Naive thymus-derived CD4-positive, alpha-beta T cell (primary cell): ENCODE measurements at regions not wholly inside any gene's neighbourhood (a gene's known extent, or its start where the extent isn't known, plus 50 kb on each side); places are given as distances from the start of the nearest gene placed in this dataset.

Source experiments
- ATAC-seq: fragments of 150-1000 bp; cut with Tn5 transposase; 2 replicates; pipeline ENCODE4 v1.10.0; 2021; ENCODE audit warnings: mild to moderate bottlenecking, moderate library complexity
- CTCF ChIA-PET: fragments of 350-600 bp; sonication (Branson Sonifier 250); formaldehyde crosslinking; loops from one replicate; lab custom pipeline; 2021; ENCODE audit warnings: antibody characterized with exemption; lab: Charles Lee
- POLR2A ChIA-PET: fragments of 350-600 bp; sonication (Branson Sonifier 250); formaldehyde crosslinking; loops from one replicate; lab custom pipeline; 2021; ENCODE audit warnings: antibody characterized with exemption, inconsistent platforms; lab: Charles Lee
- DNase-seq, 9 donors: peaks; one replicate each; pipeline versions ENCODE4 v3.0.0 to v3.0.0-alpha.2; 2020 to 2022; ENCODE audit warnings: mixed read lengths in 1 of 9
- H3K27ac ChIP-seq: one replicate; pipeline ENCODE4 v1.7.0; 2013; ENCODE audit warnings: mild to moderate bottlenecking, low read depth, low read length, moderate library complexity
- H3K27me3 ChIP-seq, 2 donors: one replicate each; pipeline ENCODE4 v1.7.0; 2013; ENCODE audit warnings: low read length in 2 of 2, mild to moderate bottlenecking in 2 of 2, moderate library complexity in 2 of 2; ENCODE audit not compliant: control insufficient read depth in 2 of 2, insufficient read depth in 2 of 2
- H3K36me3 ChIP-seq, 3 experiments: 1 replicate in 2 of 3; 2 replicates in 1 of 3; pipeline ENCODE4 v1.7.0; 2013; ENCODE audit warnings: low read length in 3 of 3, mild to moderate bottlenecking in 3 of 3, moderate library complexity in 1 of 3; ENCODE audit not compliant: insufficient read depth in 3 of 3, control insufficient read depth in 2 of 3
- H3K4me1 ChIP-seq, 2 donors: one replicate each; pipeline ENCODE4 v1.7.0; 2013; ENCODE audit warnings: low read length in 2 of 2, mild to moderate bottlenecking in 2 of 2, moderate library complexity in 1 of 2; ENCODE audit not compliant: control insufficient read depth in 2 of 2, insufficient read depth in 2 of 2
- H3K4me3 ChIP-seq: 2 replicates; pipeline ENCODE4 v1.7.0; 2013; ENCODE audit warnings: mild to moderate bottlenecking, low read length
- H3K9me3 ChIP-seq, 3 experiments: 1 replicate in 2 of 3; 2 replicates in 1 of 3; pipeline ENCODE4 v1.7.0; 2013; ENCODE audit warnings: low read length in 3 of 3; ENCODE audit not compliant: control insufficient read depth in 2 of 3
- H3K27ac Mint-ChIP-seq, 9 donors: one replicate each; pipeline ENCODE4 v1.8.0; 2020 to 2022; ENCODE audit warnings: mixed read lengths in 9 of 9, mild to moderate bottlenecking in 8 of 9, moderate library complexity in 5 of 9, inconsistent platforms in 2 of 9
- H3K27me3 Mint-ChIP-seq, 5 donors: one replicate each; pipeline ENCODE4 v1.8.0; 2021 to 2022; ENCODE audit warnings: mixed read lengths in 5 of 5, mild to moderate bottlenecking in 1 of 5
- H3K36me3 Mint-ChIP-seq, 5 donors: one replicate each; pipeline ENCODE4 v1.8.0; 2020 to 2022; ENCODE audit warnings: mixed read lengths in 5 of 5, mild to moderate bottlenecking in 3 of 5, inconsistent platforms in 1 of 5
- H3K4me1 Mint-ChIP-seq, 7 donors: one replicate each; pipeline ENCODE4 v1.8.0; 2020 to 2022; ENCODE audit warnings: mixed read lengths in 7 of 7, mild to moderate bottlenecking in 3 of 7, inconsistent platforms in 1 of 7
- H3K4me3 Mint-ChIP-seq, 10 donors: one replicate each; pipeline ENCODE4 v1.8.0; 2020 to 2022; ENCODE audit warnings: mild to moderate bottlenecking in 10 of 10, mixed read lengths in 10 of 10, moderate library complexity in 6 of 10, inconsistent platforms in 2 of 10
- H3K9me3 Mint-ChIP-seq, 11 donors: one replicate each; pipeline ENCODE4 v1.8.0; 2020 to 2022; ENCODE audit warnings: mixed read lengths in 11 of 11, mild to moderate bottlenecking in 4 of 11, inconsistent platforms in 1 of 11, moderate library complexity in 1 of 11
- intact Hi-C, 2 donors: fragments of 100-400 bp; cut with micrococcal nuclease; formaldehyde crosslinking; loops; one replicate each; pipeline ENCODE4 v1.15.1; 2023

DNA sequence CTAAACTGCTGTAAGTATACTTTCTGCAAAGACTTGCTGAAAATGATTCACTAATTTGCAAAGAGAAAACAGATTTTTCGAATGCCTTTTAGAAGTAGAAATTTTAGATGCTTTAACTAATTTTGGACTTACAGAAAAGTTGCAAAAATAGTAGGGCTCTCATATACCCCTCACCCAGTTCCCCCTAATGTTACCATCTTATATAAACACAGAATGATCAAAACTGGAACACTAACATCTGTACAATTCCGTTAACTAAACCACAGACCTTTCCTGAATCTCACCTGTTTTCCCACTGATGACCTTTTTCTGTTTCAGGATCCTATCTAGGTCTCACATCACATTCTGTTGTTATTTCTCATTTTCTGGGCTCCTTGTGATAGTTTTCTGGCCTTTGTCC lies 454.8 kb downstream of the SHQ1 start:
- Mint-ChIP-seq H3K4me1 (peaks cover 32 to 59% (median 52%) of the 10 kb centered on the region in 7 donors), H3K36me3 (peaks cover 0 to 12% (median 4%) of the 10 kb centered on the region in 5 donors), H3K4me3 (peak overlapping the region in 3 of 10 donors; percentile 9 to 44 (median 15)), H3K27me3 (no peaks in the 10 kb centered on the region), H3K27ac (peak overlapping the region in 2 of 9 donors; percentile 18 to 29), H3K9me3 (no peaks in the 10 kb centered on the region)
- no peak overlapping the region for H3K27ac ChIP-seq
- DNase-seq (no peak), ATAC-seq (no peak)
- H3K4me3 ChIP-seq = no peak overlapping the region
- CTCF ChIA-PET = no interaction called here
- H3K36me3 ChIP-seq = no peaks in the 10 kb centered on the region
- H3K9me3 ChIP-seq = no peaks in the 10 kb centered on the region
- intact Hi-C loops = no loop called here
- POLR2A ChIA-PET = no interaction called here
- H3K4me1 ChIP-seq = peaks cover 0 to 18% of the 10 kb centered on the region in 2 donors
- H3K27me3 ChIP-seq = no peaks in the 10 kb centered on the region

DNA sequence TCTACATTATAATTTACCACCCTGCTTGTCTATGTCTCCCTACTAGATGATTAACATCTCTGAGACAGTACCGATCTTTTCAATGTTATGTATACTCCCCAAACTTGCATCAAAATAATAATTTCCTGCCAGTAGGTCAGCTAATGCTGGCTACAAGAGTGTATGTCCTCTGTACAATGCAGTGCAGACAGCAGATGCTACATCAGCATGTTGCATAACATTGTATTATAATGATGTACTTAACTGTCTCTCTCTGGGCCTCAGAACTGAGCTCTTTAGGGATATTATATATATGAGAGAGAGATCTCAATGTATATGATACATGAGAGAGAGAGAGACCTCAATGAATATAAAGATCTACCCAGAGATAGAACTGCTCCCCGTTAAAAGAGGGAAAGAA lies 456.6 kb downstream of the SHQ1 start:
- H3K4me3 Mint-ChIP-seq = no peak overlapping the region
- Histone ChIP-seq H3K27ac (no peak overlapping the region), H3K9me3 (no peaks in the 10 kb centered on the region), H3K4me1 (peaks cover 0 to 18% of the 10 kb centered on the region in 2 donors), H3K4me3 (no peak overlapping the region), H3K27me3 (no peaks in the 10 kb centered on the region), H3K36me3 (no peaks in the 10 kb centered on the region)
- peaks cover 29 to 60% (median 56%) of the 10 kb centered on the region in 7 donors for H3K4me1 Mint-ChIP-seq
- CTCF ChIA-PET = no interaction called here
- DNase-seq = no peak
- H3K27ac Mint-ChIP-seq = no peak overlapping the region
- no peaks in the 10 kb centered on the region for H3K27me3 Mint-ChIP-seq
- intact Hi-C loops = no loop called here
- POLR2A ChIA-PET = interaction anchor here (0.9 to 2.2 kb wide), 2 partner anchors 12 to 17 kb away, joined by 8 read pairs; no protein-coding TSS in a partner anchor
- ATAC-seq = peak; percentile 47
- no peaks in the 10 kb centered on the region for H3K9me3 Mint-ChIP-seq
- H3K36me3 Mint-ChIP-seq = peaks cover 0 to 15% (median 4%) of the 10 kb centered on the region in 5 donors

- DNase-seq (no peak), ATAC-seq (no peak)
- Mint-ChIP-seq H3K4me3 (no peak overlapping the region), H3K27me3 (no peaks in the 10 kb centered on the region), H3K4me1 (peaks cover 31 to 60% (median 56%) of the 10 kb centered on the region in 7 donors), H3K36me3 (peaks cover 0 to 15% (median 0%) of the 10 kb centered on the region in 5 donors), H3K27ac (no peak overlapping the region), H3K9me3 (no peaks in the 10 kb centered on the region)
- H3K4me1 ChIP-seq = peaks cover 0 to 21% of the 10 kb centered on the region in 2 donors
- no peaks in the 10 kb centered on the region for H3K36me3 ChIP-seq
- H3K27ac ChIP-seq = no peak overlapping the region
- no peaks in the 10 kb centered on the region for H3K9me3 ChIP-seq
- CTCF ChIA-PET = no interaction called here
- POLR2A ChIA-PET = interaction anchor here (2.2 kb wide), 1 partner anchor 18 kb away, joined by 8 read pairs; no protein-coding TSS in a partner anchor
- intact Hi-C loops = no loop called here
- H3K4me3 ChIP-seq = no peak overlapping the region
- no peaks in the 10 kb centered on the region for H3K27me3 ChIP-seq
These were observed 457.4 kb downstream of the SHQ1 start for GRCh38 chr3:72390841-72391240.

GRCh38 chr3:72388644-72389043 lies 459.6 kb downstream of the SHQ1 start:
- no peaks in the 10 kb centered on the region for H3K9me3 Mint-ChIP-seq
- Histone ChIP-seq H3K4me3 (no peak overlapping the region), H3K9me3 (no peaks in the 10 kb centered on the region), H3K36me3 (no peaks in the 10 kb centered on the region), H3K4me1 (peaks cover 0 to 34% of the 10 kb centered on the region in 2 donors), H3K27ac (no peak overlapping the region), H3K27me3 (no peaks in the 10 kb centered on the region)
- ChIA-PET CTCF (no interaction called here), POLR2A (no interaction called here)
- intact Hi-C loops = loop anchor here in 1 of 2 donors (5.0 kb wide), 1 partner anchor 429 kb away; no protein-coding TSS in a partner anchor
- no peak for ATAC-seq
- H3K27me3 Mint-ChIP-seq = no peaks in the 10 kb centered on the region
- peak overlapping the region in 2 of 10 donors; percentile 1 to 6 for H3K4me3 Mint-ChIP-seq
- peaks cover 0 to 9% (median 0%) of the 10 kb centered on the region in 5 donors for H3K36me3 Mint-ChIP-seq
- no peak for DNase-seq
- peak overlapping the region in 7 of 9 donors; percentile 4 to 75 (median 44) for H3K27ac Mint-ChIP-seq
- peaks cover 40 to 69% (median 61%) of the 10 kb centered on the region in 7 donors for H3K4me1 Mint-ChIP-seq

DNA sequence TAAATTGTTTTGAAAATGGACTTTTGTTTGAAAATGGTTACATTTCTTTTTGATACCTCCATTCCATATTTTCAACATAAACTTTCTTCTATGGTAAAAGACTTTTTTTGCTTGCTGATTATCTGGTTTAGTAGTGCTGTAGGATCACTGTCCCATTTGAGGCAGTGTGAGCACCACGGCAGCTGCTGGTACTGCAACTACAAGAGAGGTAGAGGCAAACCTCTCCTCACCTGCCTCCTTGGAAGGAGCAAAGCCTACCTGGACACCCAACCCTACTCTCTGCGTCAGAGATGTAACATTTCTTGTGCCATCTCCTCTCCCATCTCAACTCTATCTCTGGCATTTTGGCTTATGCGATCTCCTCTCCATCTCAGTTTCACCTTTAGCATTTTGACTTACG lies 460.1 kb downstream of the SHQ1 start:
- POLR2A ChIA-PET = no interaction called here
- Mint-ChIP-seq H3K27ac (peak overlapping the region in 5 of 9 donors; percentile 1 to 44 (median 4)), H3K4me1 (peaks cover 42 to 74% (median 66%) of the 10 kb centered on the region in 7 donors), H3K9me3 (no peaks in the 10 kb centered on the region), H3K4me3 (peak overlapping the region in 3 of 10 donors; percentile 1 to 44 (median 2)), H3K27me3 (no peaks in the 10 kb centered on the region), H3K36me3 (peaks cover 0 to 7% (median 0%) of the 10 kb centered on the region in 5 donors)
- H3K4me3 ChIP-seq = no peak overlapping the region
- H3K4me1 ChIP-seq = peaks cover 0 to 40% of the 10 kb centered on the region in 2 donors
- H3K27ac ChIP-seq = no peak overlapping the region
- intact Hi-C loops = loop anchor here in 1 of 2 donors (5.0 kb wide), 1 partner anchor 429 kb away; no protein-coding TSS in a partner anchor
- DNase-seq = no peak
- ATAC-seq = no peak
- no peaks in the 10 kb centered on the region for H3K27me3 ChIP-seq
- CTCF ChIA-PET = no interaction called here
- no peaks in the 10 kb centered on the region for H3K36me3 ChIP-seq
- H3K9me3 ChIP-seq = no peaks in the 10 kb centered on the region

GRCh38 chr3:72386327-72387000 lies 461.8 kb downstream of the SHQ1 start:
- peak overlapping the region in 4 of 9 donors; percentile 0 to 76 (median 25) for H3K27ac Mint-ChIP-seq
- Histone ChIP-seq H3K36me3 (no peaks in the 10 kb centered on the region), H3K9me3 (no peaks in the 10 kb centered on the region), H3K4me3 (no peak overlapping the region), H3K27me3 (no peaks in the 10 kb centered on the region), H3K27ac (no peak overlapping the region), H3K4me1 (peaks cover 0 to 34% of the 10 kb centered on the region in 2 donors)
- DNase-seq (no peak), ATAC-seq (no peak)
- CTCF ChIA-PET = interaction anchor here (0.5 kb wide), 1 partner anchor 29 kb away, joined by 5 read pairs; no protein-coding TSS in a partner anchor
- H3K36me3 Mint-ChIP-seq = peaks cover 0 to 7% (median 0%) of the 10 kb centered on the region in 5 donors
- intact Hi-C loops = loop anchor here in 1 of 2 donors (5.0 kb wide), 1 partner anchor 431 kb away; no protein-coding TSS in a partner anchor
- POLR2A ChIA-PET = interaction anchor here (0.9 kb wide), 1 partner anchor 11 kb away, joined by 3 read pairs; no protein-coding TSS in a partner anchor
- H3K9me3 Mint-ChIP-seq = no peaks in the 10 kb centered on the region
- H3K4me1 Mint-ChIP-seq = peaks cover 51 to 91% (median 83%) of the 10 kb centered on the region in 7 donors
- no peaks in the 10 kb centered on the region for H3K27me3 Mint-ChIP-seq
- peak overlapping the region in 3 of 10 donors; percentile 3 to 50 (median 4) for H3K4me3 Mint-ChIP-seq
